ENCODE measurements at regions not wholly inside any gene's neighbourhood (a gene's known extent, or its start where the extent isn't known, plus 50 kb on each side); places are given as distances from the start of the nearest gene placed in this dataset.
"Not testable (repeated sequence)": the region's sequence is repeated elsewhere in the genome, so short reads cannot be mapped to it uniquely, and the experiment has no call there.

DNA sequence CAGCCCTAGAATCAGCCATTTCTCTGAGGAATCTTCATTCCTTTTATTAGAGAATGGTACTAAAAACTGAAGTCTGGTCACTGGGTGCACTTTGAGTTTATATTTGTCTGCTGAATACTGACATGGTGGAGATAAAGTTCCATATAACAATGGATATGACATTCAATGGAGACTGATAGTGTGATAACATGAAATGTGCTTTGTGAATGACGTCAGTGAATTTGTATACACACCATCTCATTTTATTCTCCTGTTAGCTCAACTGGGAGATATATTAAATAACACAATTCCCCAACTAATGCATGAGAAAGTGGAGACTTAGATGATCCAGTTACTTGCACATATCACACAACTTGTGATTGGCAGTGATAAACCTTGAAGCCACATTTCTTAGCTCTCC is 446.7 kb downstream of the DOK5 start:
- Mint-ChIP-seq H3K4me3 (no peak overlapping the region), H3K9me3 (no peaks in the 10 kb centered on the region), H3K27me3 (ENCODE audit: insufficient read depth) (peaks cover 2% of the 10 kb centered on the region), H3K27ac (no peak overlapping the region), H3K4me1 (peaks cover 5% of the 10 kb centered on the region), H3K36me3 (ENCODE audit: low read depth) (no peaks in the 10 kb centered on the region)
- Histone ChIP-seq H3K36me3 (ENCODE audit: control insufficient read depth, insufficient read depth, low read length) (no peaks in the 10 kb centered on the region), H3K9me3 (ENCODE audit: control insufficient read depth, low read length) (peaks cover 17% of the 10 kb centered on the region), H3K27ac (ENCODE audit: low read depth, low read length) (no peak overlapping the region), H3K4me3 (ENCODE audit: low read length) (no peak overlapping the region), H3K9ac (ENCODE audit: extremely low read depth, low read length, poor library complexity, severe bottlenecking) (no peak overlapping the region), H3K27me3 (ENCODE audit: control insufficient read depth, insufficient read depth, low read length, poor library complexity, severe bottlenecking) (no peaks in the 10 kb centered on the region), H3K4me1 (ENCODE audit: control insufficient read depth, insufficient read depth, low read length) (no peaks in the 10 kb centered on the region)
- WGBS, 2 experiments (ENCODE audit: insufficient coverage in 1 of 2, insufficient read length in 1 of 2) = no CpG with 5 or more reads among the region's 1 CpG
- TF ChIP-seq, protein P1, sequence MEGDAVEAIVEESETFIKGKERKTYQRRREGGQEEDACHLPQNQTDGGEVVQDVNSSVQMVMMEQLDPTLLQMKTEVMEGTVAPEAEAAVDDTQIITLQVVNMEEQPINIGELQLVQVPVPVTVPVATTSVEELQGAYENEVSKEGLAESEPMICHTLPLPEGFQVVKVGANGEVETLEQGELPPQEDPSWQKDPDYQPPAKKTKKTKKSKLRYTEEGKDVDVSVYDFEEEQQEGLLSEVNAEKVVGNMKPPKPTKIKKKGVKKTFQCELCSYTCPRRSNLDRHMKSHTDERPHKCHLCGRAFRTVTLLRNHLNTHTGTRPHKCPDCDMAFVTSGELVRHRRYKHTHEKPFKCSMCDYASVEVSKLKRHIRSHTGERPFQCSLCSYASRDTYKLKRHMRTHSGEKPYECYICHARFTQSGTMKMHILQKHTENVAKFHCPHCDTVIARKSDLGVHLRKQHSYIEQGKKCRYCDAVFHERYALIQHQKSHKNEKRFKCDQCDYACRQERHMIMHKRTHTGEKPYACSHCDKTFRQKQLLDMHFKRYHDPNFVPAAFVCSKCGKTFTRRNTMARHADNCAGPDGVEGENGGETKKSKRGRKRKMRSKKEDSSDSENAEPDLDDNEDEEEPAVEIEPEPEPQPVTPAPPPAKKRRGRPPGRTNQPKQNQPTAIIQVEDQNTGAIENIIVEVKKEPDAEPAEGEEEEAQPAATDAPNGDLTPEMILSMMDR (conservative IDR thresholded peaks at IDR 0.05) = no peak
- no peak for DNase-seq

DNA sequence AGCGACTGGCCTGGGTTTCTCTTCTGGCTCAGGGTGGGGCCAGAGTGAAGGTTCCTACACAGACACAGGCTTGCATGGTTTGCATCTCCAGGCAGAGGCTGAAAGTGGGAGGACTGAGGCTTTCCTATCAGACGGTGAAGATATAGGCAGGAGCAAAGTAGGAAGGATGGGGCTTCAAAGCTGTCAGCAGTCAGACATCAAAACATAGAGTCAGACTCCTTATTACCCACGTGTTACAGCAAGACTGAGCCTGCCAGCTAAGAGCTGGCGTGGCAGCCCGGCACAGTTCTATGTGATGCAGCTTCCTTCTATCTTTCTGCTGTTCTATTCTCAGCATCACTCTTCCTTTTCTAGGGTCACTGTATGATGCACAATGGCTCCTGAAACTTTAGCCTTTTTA is 445.1 kb downstream of the DOK5 start:
- Mint-ChIP-seq H3K36me3 (ENCODE audit: low read depth) (no peaks in the 10 kb centered on the region), H3K4me3 (no peak overlapping the region), H3K27me3 (ENCODE audit: insufficient read depth) (peaks cover 2% of the 10 kb centered on the region), H3K4me1 (peaks cover 5% of the 10 kb centered on the region), H3K27ac (no peak overlapping the region), H3K9me3 (no peaks in the 10 kb centered on the region)
- no peaks in the 10 kb centered on the region for H3K4me1 ChIP-seq (ENCODE audit: control insufficient read depth, insufficient read depth, low read length)
- no peaks in the 10 kb centered on the region for H3K27me3 ChIP-seq (ENCODE audit: control insufficient read depth, insufficient read depth, low read length, poor library complexity, severe bottlenecking)
- no peak for DNase-seq
- peaks cover 13% of the 10 kb centered on the region for H3K9me3 ChIP-seq (ENCODE audit: control insufficient read depth, low read length)
- no peaks in the 10 kb centered on the region for H3K36me3 ChIP-seq (ENCODE audit: control insufficient read depth, insufficient read depth, low read length)
- H3K4me3 ChIP-seq (ENCODE audit: low read length) = no peak overlapping the region
- TF ChIP-seq, protein P1 (conservative IDR thresholded peaks at IDR 0.05) = no peak
- H3K27ac ChIP-seq (ENCODE audit: low read depth, low read length) = no peak overlapping the region
- H3K9ac ChIP-seq (ENCODE audit: extremely low read depth, low read length, poor library complexity, severe bottlenecking) = no peak overlapping the region
- 73 to 76% methylated on average over 3 to 5 of the region's 5 CpGs for WGBS, 2 experiments (ENCODE audit: insufficient coverage in 1 of 2, insufficient read length in 1 of 2)

DNA sequence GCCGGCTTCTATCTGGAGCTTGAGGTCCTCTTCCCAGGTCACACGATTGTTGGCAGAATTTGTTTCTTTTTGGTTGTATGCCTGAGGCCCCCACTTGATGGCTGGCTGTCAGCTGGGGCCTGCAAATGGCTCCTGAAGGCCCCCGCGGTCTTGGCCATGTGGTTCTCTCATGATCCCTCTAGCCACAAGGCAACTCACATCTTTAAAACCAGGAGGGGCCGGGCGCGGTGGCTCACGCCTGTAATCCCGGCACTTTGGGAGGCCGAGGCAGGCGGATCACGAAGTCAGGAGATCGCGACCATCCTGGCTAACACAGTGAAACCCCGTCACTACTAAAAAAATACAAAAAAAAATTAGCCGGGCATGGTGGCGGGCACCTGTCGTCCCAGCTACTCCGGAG is 443.6 kb downstream of the DOK5 start:
- 91 to 100% methylated on average over 11 to 19 of the region's 19 CpGs for WGBS, 2 experiments (ENCODE audit: insufficient coverage in 1 of 2, insufficient read length in 1 of 2)
- not testable (repeated sequence) for H3K4me3 ChIP-seq (ENCODE audit: low read length); DNase-seq; H3K36me3 ChIP-seq (ENCODE audit: control insufficient read depth, insufficient read depth, low read length); H3K27me3 Mint-ChIP-seq (ENCODE audit: insufficient read depth); H3K9ac ChIP-seq (ENCODE audit: extremely low read depth, low read length, poor library complexity, severe bottlenecking); H3K9me3 Mint-ChIP-seq; H3K4me1 Mint-ChIP-seq; H3K27me3 ChIP-seq (ENCODE audit: control insufficient read depth, insufficient read depth, low read length, poor library complexity, severe bottlenecking); H3K27ac Mint-ChIP-seq; H3K36me3 Mint-ChIP-seq (ENCODE audit: low read depth); H3K4me3 Mint-ChIP-seq; H3K27ac ChIP-seq (ENCODE audit: low read depth, low read length); H3K4me1 ChIP-seq (ENCODE audit: control insufficient read depth, insufficient read depth, low read length)
- peaks cover 10% of the 10 kb centered on the region for H3K9me3 ChIP-seq (ENCODE audit: control insufficient read depth, low read length)

DNA sequence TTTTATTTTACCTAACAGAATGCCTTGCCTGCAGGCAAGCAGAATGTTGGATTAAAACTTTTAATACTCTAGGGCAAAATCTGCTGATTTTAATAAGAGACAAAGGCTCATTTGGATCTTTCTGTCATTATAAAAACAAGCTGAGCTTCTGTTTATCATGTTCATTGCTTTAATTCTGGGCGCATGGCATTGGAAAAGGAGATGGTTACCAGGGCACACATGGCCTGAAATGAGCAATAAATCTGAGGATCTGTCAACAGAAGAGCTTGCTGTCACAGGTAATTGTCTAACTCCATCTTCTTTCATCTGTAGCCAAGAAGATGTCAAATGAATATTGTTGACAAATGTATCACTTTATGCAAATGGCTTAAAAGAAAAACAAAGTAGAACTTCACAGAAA is 439.6 kb downstream of the DOK5 start:
- TF ChIP-seq, protein P1 (conservative IDR thresholded peaks at IDR 0.05) = no peak
- Histone ChIP-seq H3K4me3 (ENCODE audit: low read length) (no peak overlapping the region), H3K9me3 (ENCODE audit: control insufficient read depth, low read length) (peaks cover 12% of the 10 kb centered on the region), H3K36me3 (ENCODE audit: control insufficient read depth, insufficient read depth, low read length) (no peaks in the 10 kb centered on the region), H3K4me1 (ENCODE audit: control insufficient read depth, insufficient read depth, low read length) (no peaks in the 10 kb centered on the region), H3K9ac (ENCODE audit: extremely low read depth, low read length, poor library complexity, severe bottlenecking) (no peak overlapping the region), H3K27ac (ENCODE audit: low read depth, low read length) (no peak overlapping the region), H3K27me3 (ENCODE audit: control insufficient read depth, insufficient read depth, low read length, poor library complexity, severe bottlenecking) (no peaks in the 10 kb centered on the region)
- no peak overlapping the region for H3K27ac Mint-ChIP-seq
- no peaks in the 10 kb centered on the region for H3K27me3 Mint-ChIP-seq (ENCODE audit: insufficient read depth)
- 74 to 86% methylated on average over 1 of the region's 1 CpG for WGBS, 2 experiments (ENCODE audit: insufficient coverage in 1 of 2, insufficient read length in 1 of 2)
- H3K9me3 Mint-ChIP-seq = no peaks in the 10 kb centered on the region
- H3K36me3 Mint-ChIP-seq (ENCODE audit: low read depth) = no peaks in the 10 kb centered on the region
- peaks cover 5% of the 10 kb centered on the region for H3K4me1 Mint-ChIP-seq
- no peak overlapping the region for H3K4me3 Mint-ChIP-seq
- DNase-seq = no peak

Data from endodermal cell (in vitro differentiated cells).